Parathyroid adenoma (tissue), 2 donors: ENCODE measurements at regions not wholly inside any gene's neighbourhood (a gene's known extent, or its start where the extent isn't known, plus 50 kb on each side); places are given as distances from the start of the nearest gene placed in this dataset.

Experiments
- H2AFZ ChIP-seq: fragments of 300-600 bp; sonication (generic); one replicate; pipeline ENCODE4 v1.7.0; 2017; ENCODE audit warnings: antibody characterized with exemption, mild to moderate bottlenecking
- H3K27ac ChIP-seq: fragments of 300-600 bp; sonication (generic); one replicate; pipeline ENCODE4 v1.7.0; 2017
- H3K27me3 ChIP-seq: fragments of 300-600 bp; sonication (generic); one replicate; pipeline ENCODE4 v1.7.0; 2017; ENCODE audit warnings: low read length; ENCODE audit not compliant: control insufficient read depth, insufficient read depth
- H3K36me3 ChIP-seq: fragments of 300-600 bp; sonication (generic); one replicate; pipeline ENCODE4 v1.7.0; 2017; ENCODE audit warnings: low read length; ENCODE audit not compliant: control insufficient read depth, insufficient read depth
- H3K4me1 ChIP-seq: fragments of 300-600 bp; sonication (generic); one replicate; pipeline ENCODE4 v1.7.0; 2017; ENCODE audit warnings: control low read depth
- H3K4me2 ChIP-seq: fragments of 300-600 bp; sonication (generic); one replicate; pipeline ENCODE4 v1.7.0; 2017; ENCODE audit warnings: low read length
- H3K4me3 ChIP-seq: fragments of 300-600 bp; sonication (generic); one replicate; pipeline ENCODE4 v1.7.0; 2017; ENCODE audit warnings: low read depth, low read length
- H3K79me2 ChIP-seq: fragments of 300-600 bp; sonication (generic); one replicate; pipeline ENCODE4 v1.7.0; 2017; ENCODE audit warnings: control low read depth
- H3K9ac ChIP-seq: fragments of 300-600 bp; sonication (generic); one replicate; pipeline ENCODE4 v1.7.0; 2017; ENCODE audit warnings: mild to moderate bottlenecking
- H3K9me3 ChIP-seq: fragments of 300-600 bp; sonication (generic); one replicate; pipeline ENCODE4 v1.7.0; 2017; ENCODE audit warnings: low read length; ENCODE audit not compliant: control insufficient read depth
- CTCF ChIP-seq: fragments of 300-600 bp; sonication (generic); IDR thresholded peaks from one replicate; pipeline ENCODE4 v1.7.0; 2017; ENCODE audit warnings: antibody characterized with exemption, mild to moderate bottlenecking
- donor health status: primary hyperparathyroidism.

- no peak for TF ChIP-seq CTCF
- Histone ChIP-seq H3K4me3 (no peak overlapping the region), H3K4me2 (no peak overlapping the region), H2AFZ (no peak overlapping the region), H3K4me1 (no peaks in the 10 kb centered on the region), H3K79me2 (no peaks in the 10 kb centered on the region), H3K27me3 (no peaks in the 10 kb centered on the region), H3K27ac (no peak overlapping the region), H3K36me3 (no peaks in the 10 kb centered on the region), H3K9me3 (no peaks in the 10 kb centered on the region), H3K9ac (no peak overlapping the region)
Measured at GRCh38 chr9:108582726-108583125, 273.1 kb downstream of the ACTL7B start.

DNA sequence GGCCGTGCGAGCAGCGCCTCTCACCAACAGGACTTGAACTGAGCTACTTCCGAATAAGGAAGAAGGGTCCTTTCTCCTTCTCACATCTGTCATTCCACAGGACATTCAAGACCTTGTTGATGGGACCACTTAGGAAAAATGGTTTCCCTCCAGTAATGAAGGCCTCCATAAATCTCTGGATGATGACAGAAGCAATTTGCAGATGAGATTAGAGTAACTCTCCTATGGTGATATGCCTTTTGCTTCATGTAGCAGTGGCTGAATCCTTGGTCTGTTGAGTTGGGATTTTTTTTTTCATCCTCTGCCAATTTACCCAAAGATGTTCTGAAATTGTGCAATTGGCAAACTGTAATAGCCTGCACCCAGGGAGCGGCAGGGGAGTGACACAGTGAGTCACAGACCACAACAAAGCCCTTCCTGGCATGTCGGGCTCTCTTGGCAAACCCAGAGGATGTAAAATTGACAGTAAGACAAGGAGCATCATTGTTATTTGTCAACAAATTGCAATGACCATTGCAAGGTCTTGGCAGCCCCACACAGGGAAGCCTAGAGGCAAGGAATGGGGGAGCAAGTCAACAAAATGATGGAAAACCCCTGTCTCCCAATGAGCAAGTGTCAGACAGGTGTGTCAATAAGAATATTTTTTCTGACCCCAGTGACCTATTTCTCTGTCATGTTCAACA lies 275.9 kb downstream of the ACTL7B start:
- H3K27ac ChIP-seq = no peak overlapping the region

DNA sequence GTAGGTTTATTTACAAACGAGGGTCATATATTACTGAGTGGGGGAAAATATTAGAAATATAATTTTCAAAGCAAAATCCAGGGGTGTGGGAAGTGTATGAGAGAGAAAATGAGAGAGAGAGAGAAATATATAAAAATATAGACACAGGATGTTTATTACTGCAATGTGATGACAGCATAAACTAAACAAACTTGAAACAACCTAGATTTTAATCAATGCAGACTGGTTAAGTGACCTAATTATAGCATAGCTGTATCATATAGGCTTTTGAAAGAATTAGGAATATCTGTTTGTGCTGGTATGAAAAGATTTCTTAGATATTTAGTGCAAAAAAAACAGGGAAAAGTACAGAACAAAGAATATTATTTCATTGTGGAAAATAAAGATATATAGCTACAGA lies 280.5 kb downstream of the ACTL7B start:
- Histone ChIP-seq H3K4me1 (no peaks in the 10 kb centered on the region), H3K4me2 (no peak overlapping the region), H3K79me2 (no peaks in the 10 kb centered on the region), H3K4me3 (no peak overlapping the region), H3K27ac (no peak overlapping the region), H3K36me3 (no peaks in the 10 kb centered on the region), H3K9me3 (no peaks in the 10 kb centered on the region), H3K9ac (no peak overlapping the region), H2AFZ (no peak overlapping the region), H3K27me3 (no peaks in the 10 kb centered on the region)
- TF ChIP-seq CTCF = no peak

More for the DNA sequence above, 275.9 kb downstream of the ACTL7B start:
- H3K4me1 ChIP-seq = no peaks in the 10 kb centered on the region
- no peak overlapping the region for H3K9ac ChIP-seq
- H3K36me3 ChIP-seq = no peaks in the 10 kb centered on the region
- H3K4me3 ChIP-seq = no peak overlapping the region
- no peak overlapping the region for H3K4me2 ChIP-seq
- no peaks in the 10 kb centered on the region for H3K79me2 ChIP-seq
- H2AFZ ChIP-seq = no peak overlapping the region
- H3K27me3 ChIP-seq = no peaks in the 10 kb centered on the region
- no peak for TF ChIP-seq CTCF
- no peaks in the 10 kb centered on the region for H3K9me3 ChIP-seq

GRCh38 chr9:108569624-108570023 lies 286.2 kb downstream of the ACTL7B start:
- no peaks in the 10 kb centered on the region for H3K4me1 ChIP-seq
- no peak overlapping the region for H3K4me3 ChIP-seq
- no peaks in the 10 kb centered on the region for H3K9me3 ChIP-seq
- no peak overlapping the region for H3K4me2 ChIP-seq
- H3K36me3 ChIP-seq = no peaks in the 10 kb centered on the region
- no peak overlapping the region for H2AFZ ChIP-seq
- TF ChIP-seq CTCF = no peak
- H3K79me2 ChIP-seq = no peaks in the 10 kb centered on the region
- no peak overlapping the region for H3K27ac ChIP-seq
- H3K9ac ChIP-seq = no peak overlapping the region
- H3K27me3 ChIP-seq = no peaks in the 10 kb centered on the region

GRCh38 chr9:108568093-108568492 lies 287.7 kb downstream of the ACTL7B start:
- Histone ChIP-seq H3K27ac (no peak overlapping the region), H2AFZ (no peak overlapping the region), H3K9ac (no peak overlapping the region), H3K36me3 (no peaks in the 10 kb centered on the region), H3K27me3 (no peaks in the 10 kb centered on the region), H3K4me1 (no peaks in the 10 kb centered on the region), H3K79me2 (no peaks in the 10 kb centered on the region), H3K4me3 (no peak overlapping the region), H3K9me3 (no peaks in the 10 kb centered on the region), H3K4me2 (no peak overlapping the region)
- no peak for TF ChIP-seq CTCF
